Panc1 (cell line): ENCODE measurements at regions not wholly inside any gene's neighbourhood (a gene's known extent, or its start where the extent isn't known, plus 50 kb on each side); places are given as distances from the start of the nearest gene placed in this dataset.

ENCODE experiments used
- ATAC-seq: fragments of 200-7000 bp; cut with Tn5 transposase; 2 replicates; pipeline ENCODE4 v1.9.1; 2020; ENCODE audit warnings: mild to moderate bottlenecking, moderate library complexity
- BruUV-seq: library from RNA; stranded (reverse); fragments of 400-500 nt; replicated peaks from 2 replicates; lab custom pipeline; 2021; lab: Mats Ljungman, UMichigan
- CTCF ChIA-PET: fragments of 300-600 bp; sonication (Branson Sonifier 250); formaldehyde crosslinking; loops from one replicate; lab custom pipeline; 2022; ENCODE audit warnings: antibody characterized with exemption; lab: Charles Lee
- POLR2A ChIA-PET: fragments of 300-600 bp; sonication (Branson Sonifier 250); formaldehyde crosslinking; loops from one replicate; lab custom pipeline; 2022; ENCODE audit warnings: antibody characterized with exemption; lab: Charles Lee
- DNase-seq: peaks from one replicate; pipeline ENCODE4 v3.0.0-alpha.2; 2010; ENCODE audit warnings: low read depth, low spot score
- H3K27ac ChIP-seq: 2 replicates; pipeline ENCODE4 v1.5.1; 2011; ENCODE audit warnings: mild to moderate bottlenecking, low read length, inconsistent platforms
- H3K27me3 ChIP-seq: fragments of 200-500 bp; sonication (Bioruptor generic); 2 replicates; pipeline ENCODE4 v1.6.0; 2014; ENCODE audit warnings: low read length, inconsistent platforms; ENCODE audit not compliant: control insufficient read depth, insufficient read depth
- H3K36me3 ChIP-seq: fragments of 200-500 bp; sonication (Bioruptor generic); 2 replicates; pipeline ENCODE4 v1.5.1; 2014; ENCODE audit warnings: inconsistent platforms, mild to moderate bottlenecking, low read length, moderate library complexity; ENCODE audit not compliant: control insufficient read depth, insufficient read depth
- H3K4me1 ChIP-seq: 2 replicates; pipeline ENCODE4 v1.5.1; 2011; ENCODE audit warnings: inconsistent platforms, mild to moderate bottlenecking, low read length, moderate library complexity; ENCODE audit not compliant: control insufficient read depth, insufficient read depth
- H3K4me3 ChIP-seq, 2 experiments: 2 replicates each; pipeline ENCODE4 v1.5.1; 2011 to 2012; ENCODE audit warnings: low read depth in 2 of 2, low read length in 2 of 2, mild to moderate bottlenecking in 2 of 2, inconsistent platforms in 1 of 2, moderate library complexity in 1 of 2
- H3K9me3 ChIP-seq: fragments of 200-500 bp; sonication (Bioruptor generic); 2 replicates; pipeline ENCODE4 v1.5.1; 2014; ENCODE audit warnings: low read depth, mild to moderate bottlenecking, inconsistent platforms, low read length, moderate library complexity; ENCODE audit not compliant: control insufficient read depth, insufficient read depth
- CTCF ChIP-seq: fragments of 450-650 bp; IDR thresholded peaks from 2 replicates; pipeline ENCODE4 v1.5.1; 2017; ENCODE audit warnings: mild to moderate bottlenecking
- POLR2AphosphoS5 ChIP-seq: IDR thresholded peaks from 2 replicates; pipeline ENCODE4 v1.6.1; 2012; ENCODE audit warnings: mild to moderate bottlenecking, low read depth, low read length, moderate library complexity
- SIN3A ChIP-seq: IDR thresholded peaks from 2 replicates; pipeline ENCODE4 v1.6.1; 2012; ENCODE audit warnings: low read depth, mild to moderate bottlenecking, low read length, moderate library complexity, borderline replicate concordance; ENCODE audit not compliant: insufficient read depth
- TCF7L2 ChIP-seq: IDR thresholded peaks from 2 replicates; pipeline ENCODE4 v1.6.1; 2011; ENCODE audit warnings: mild to moderate bottlenecking, low read depth, low read length, inconsistent platforms
- in situ Hi-C: cut with HindIII; loops from 2 replicates; pipeline ENCODE4 v1.10.0; 2016; ENCODE audit warnings: low sequenced_read_pairs, low pct_unique_long_range_greater_than_20kb
- intact Hi-C: fragments of 100-400 bp; cut with micrococcal nuclease; formaldehyde crosslinking; loops from one replicate; pipeline ENCODE4 v1.10.0; 2022; ENCODE audit not compliant: unreplicated experiment
- TF ChIP-seq, protein P1 (sequence below), 2 experiments: IDR thresholded peaks; 2 replicates each; pipeline ENCODE4 v1.6.1; 2011 to 2012; ENCODE audit warnings: low read depth in 2 of 2, control low read depth in 1 of 2, low read length in 1 of 2, mild to moderate bottlenecking in 1 of 2, moderate library complexity in 1 of 2; ENCODE audit not compliant: insufficient read depth in 1 of 2

DNA sequence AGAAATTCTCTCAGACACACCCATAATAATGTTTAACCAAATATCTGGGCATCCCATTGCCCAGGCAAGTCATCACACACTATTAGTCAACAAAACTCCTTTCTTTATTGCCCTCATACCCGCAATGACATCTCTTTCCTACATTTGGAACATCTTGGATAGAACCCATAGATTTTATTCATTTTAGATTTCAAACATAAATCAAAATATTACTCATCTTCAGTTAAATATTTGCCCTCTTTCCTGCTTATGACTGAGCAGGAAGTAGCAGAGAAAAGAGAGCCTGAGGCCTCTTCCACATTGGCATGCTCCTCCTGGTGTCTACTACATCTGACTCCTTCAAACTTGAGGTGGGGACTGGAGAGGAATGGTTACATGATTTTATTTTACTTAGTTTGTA, 592.0 kb downstream of the CHSY3 start:
- ATAC-seq (no peak), DNase-seq (no peak)
- intact Hi-C loops: no loop called here
- Histone ChIP-seq H3K4me1 (no peaks in the 10 kb centered on the region), H3K27me3 (no peaks in the 10 kb centered on the region), H3K4me3 (no peak overlapping the region), H3K36me3 (no peaks in the 10 kb centered on the region), H3K27ac (no peak overlapping the region), H3K9me3 (no peaks in the 10 kb centered on the region)
- ChIA-PET CTCF (no interaction called here), POLR2A (no interaction called here)
- no peak for TF ChIP-seq SIN3A
- no peak for TF ChIP-seq TCF7L2
- TF ChIP-seq CTCF: no peak
- TF ChIP-seq POLR2AphosphoS5: no peak
- TF ChIP-seq, protein P1, sequence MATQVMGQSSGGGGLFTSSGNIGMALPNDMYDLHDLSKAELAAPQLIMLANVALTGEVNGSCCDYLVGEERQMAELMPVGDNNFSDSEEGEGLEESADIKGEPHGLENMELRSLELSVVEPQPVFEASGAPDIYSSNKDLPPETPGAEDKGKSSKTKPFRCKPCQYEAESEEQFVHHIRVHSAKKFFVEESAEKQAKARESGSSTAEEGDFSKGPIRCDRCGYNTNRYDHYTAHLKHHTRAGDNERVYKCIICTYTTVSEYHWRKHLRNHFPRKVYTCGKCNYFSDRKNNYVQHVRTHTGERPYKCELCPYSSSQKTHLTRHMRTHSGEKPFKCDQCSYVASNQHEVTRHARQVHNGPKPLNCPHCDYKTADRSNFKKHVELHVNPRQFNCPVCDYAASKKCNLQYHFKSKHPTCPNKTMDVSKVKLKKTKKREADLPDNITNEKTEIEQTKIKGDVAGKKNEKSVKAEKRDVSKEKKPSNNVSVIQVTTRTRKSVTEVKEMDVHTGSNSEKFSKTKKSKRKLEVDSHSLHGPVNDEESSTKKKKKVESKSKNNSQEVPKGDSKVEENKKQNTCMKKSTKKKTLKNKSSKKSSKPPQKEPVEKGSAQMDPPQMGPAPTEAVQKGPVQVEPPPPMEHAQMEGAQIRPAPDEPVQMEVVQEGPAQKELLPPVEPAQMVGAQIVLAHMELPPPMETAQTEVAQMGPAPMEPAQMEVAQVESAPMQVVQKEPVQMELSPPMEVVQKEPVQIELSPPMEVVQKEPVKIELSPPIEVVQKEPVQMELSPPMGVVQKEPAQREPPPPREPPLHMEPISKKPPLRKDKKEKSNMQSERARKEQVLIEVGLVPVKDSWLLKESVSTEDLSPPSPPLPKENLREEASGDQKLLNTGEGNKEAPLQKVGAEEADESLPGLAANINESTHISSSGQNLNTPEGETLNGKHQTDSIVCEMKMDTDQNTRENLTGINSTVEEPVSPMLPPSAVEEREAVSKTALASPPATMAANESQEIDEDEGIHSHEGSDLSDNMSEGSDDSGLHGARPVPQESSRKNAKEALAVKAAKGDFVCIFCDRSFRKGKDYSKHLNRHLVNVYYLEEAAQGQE (IDR thresholded peaks at IDR 0.05; ENCODE audit: insufficient read depth in 1 of 2, low read depth in 2 of 2, low read length in 1 of 2): no peak
- no TSS peak for BruUV-seq
- in situ Hi-C loops: no loop called here

GRCh38 chr5:130488252-130488651, 584.0 kb downstream of the CHSY3 start:
- Histone ChIP-seq H3K4me1 (no peaks in the 10 kb centered on the region), H3K27ac (no peak overlapping the region), H3K27me3 (no peaks in the 10 kb centered on the region), H3K36me3 (no peaks in the 10 kb centered on the region), H3K4me3 (no peak overlapping the region), H3K9me3 (no peaks in the 10 kb centered on the region)
- BruUV-seq: no TSS peak
- in situ Hi-C loops (no loop called here), intact Hi-C loops (no loop called here)
- TF ChIP-seq TCF7L2: no peak
- TF ChIP-seq CTCF: no peak
- TF ChIP-seq, protein P1 (IDR thresholded peaks at IDR 0.05; ENCODE audit: insufficient read depth in 1 of 2, low read depth in 2 of 2, low read length in 1 of 2): no peak
- no peak for TF ChIP-seq POLR2AphosphoS5
- CTCF ChIA-PET: no interaction called here
- DNase-seq (no peak), ATAC-seq (no peak)
- POLR2A ChIA-PET: no interaction called here
